SK-N-SH (cell line): ENCODE measurements at regions not wholly inside any gene's neighbourhood (a gene's known extent, or its start where the extent isn't known, plus 50 kb on each side); places are given as distances from the start of the nearest gene placed in this dataset.

Experiments used
- CTCF ChIA-PET: fragments of 300-600, 350-600 bp; formaldehyde crosslinking; extraction: SDS; loops from one replicate; lab custom pipeline; 2021; lab: Yijun Ruan, JAX
- POLR2A ChIA-PET: fragments of 350-600 bp; sonication (Branson Sonifier 250); formaldehyde crosslinking; extraction: SDS; loops from one replicate; lab custom pipeline; 2020; ENCODE audit warnings: antibody characterized with exemption, inconsistent platforms; lab: Yijun Ruan, JAX
- DNase-seq: peaks from one replicate; pipeline ENCODE4 v3.0.0; 2012
- H2AFZ ChIP-seq: fragments of 200-600 bp; sonication (generic); 2 replicates; pipeline ENCODE4 v1.8.1; 2016; ENCODE audit warnings: antibody characterized with exemption, mild to moderate bottlenecking, low read depth
- H3F3A ChIP-seq: fragments of 200-600 bp; sonication (generic); replicated peaks from 2 replicates; pipeline ENCODE3; 2016; ENCODE audit warnings: antibody characterized with exemption, mild to moderate bottlenecking; ENCODE audit not compliant: insufficient read depth
- H3K27ac ChIP-seq, 2 experiments: fragments of 200-500 bp in 1 of 2; fragments of 200-600 bp in 1 of 2; sonication (Bioruptor generic) in 1 of 2; sonication (generic), shearing (Covaris generic) in 1 of 2; 2 replicates each; pipeline versions ENCODE4 v1.5.1 to v1.6.1; 2014 to 2016; ENCODE audit warnings: low read depth in 2 of 2, inconsistent platforms in 1 of 2, low read length in 1 of 2, mild to moderate bottlenecking in 1 of 2, mixed read lengths in 1 of 2
- H3K27me3 ChIP-seq: fragments of 200-600 bp; sonication (generic), shearing (Covaris generic); 2 replicates; pipeline ENCODE4 v1.6.1; 2016; ENCODE audit warnings: mixed run types; ENCODE audit not compliant: insufficient read depth
- H3K36me3 ChIP-seq, 2 experiments: fragments of 200-500 bp in 1 of 2; fragments of 200-600 bp in 1 of 2; sonication (Bioruptor generic) in 1 of 2; sonication (generic) in 1 of 2; replicated peaks in 1 of 2; 2 replicates each; pipeline versions ENCODE3 to v1.5.1; 2014 to 2016; ENCODE audit warnings: low read length in 1 of 2, mild to moderate bottlenecking in 1 of 2; ENCODE audit not compliant: insufficient read depth in 2 of 2, control insufficient read depth in 1 of 2
- H3K4me1 ChIP-seq, 2 experiments: fragments of 200-500 bp in 1 of 2; fragments of 200-600 bp in 1 of 2; sonication (Bioruptor generic) in 1 of 2; sonication (generic), shearing (Covaris generic) in 1 of 2; 2 replicates each; pipeline versions ENCODE4 v1.5.1 to v1.6.1; 2014 to 2016; ENCODE audit warnings: low read depth in 1 of 2, low read length in 1 of 2, mixed run types in 1 of 2; ENCODE audit not compliant: insufficient read depth in 2 of 2, control insufficient read depth in 1 of 2
- H3K4me2 ChIP-seq: fragments of 200-600 bp; sonication (generic), shearing (Covaris generic); 2 replicates; pipeline ENCODE4 v1.6.1; 2017; ENCODE audit warnings: mixed run types
- H3K4me3 ChIP-seq, 2 experiments: fragments of 200-500 bp in 1 of 2; fragments of 200-600 bp in 1 of 2; sonication (Bioruptor generic) in 1 of 2; sonication (generic), shearing (Covaris generic) in 1 of 2; 2 replicates each; pipeline versions ENCODE4 v1.5.1 to v1.8.1; 2014 to 2016; ENCODE audit warnings: low read depth in 2 of 2, inconsistent platforms in 1 of 2, low read length in 1 of 2, mild to moderate bottlenecking in 1 of 2, mixed read lengths in 1 of 2, moderate library complexity in 1 of 2
- H3K79me2 ChIP-seq: fragments of 200-600 bp; sonication (generic); 2 replicates; pipeline ENCODE4 v1.8.1; 2017; ENCODE audit warnings: mild to moderate bottlenecking; ENCODE audit not compliant: insufficient read depth
- H3K9ac ChIP-seq: fragments of 200-600 bp; sonication (generic); 2 replicates; pipeline ENCODE4 v1.6.1; 2017; ENCODE audit warnings: mixed run types
- H3K9me2 ChIP-seq: fragments of 200-600 bp; sonication (generic); 2 replicates; pipeline ENCODE4 v1.6.1; 2017; ENCODE audit warnings: mixed run types
- H3K9me3 ChIP-seq: fragments of 200-600 bp; sonication (generic); 2 replicates; pipeline ENCODE4 v1.6.1; 2017; ENCODE audit warnings: mixed run types, mild to moderate bottlenecking, moderate library complexity
- H4K20me1 ChIP-seq: fragments of 200-600 bp; sonication (generic); 2 replicates; pipeline ENCODE4 v1.6.1; 2017; ENCODE audit warnings: mild to moderate bottlenecking, mixed run types; ENCODE audit not compliant: insufficient read depth
- ELF1 ChIP-seq: IDR thresholded peaks from 2 replicates; pipeline ENCODE4 v1.4.0; 2012
- FOSL2 ChIP-seq: IDR thresholded peaks from 2 replicates; pipeline ENCODE4 v1.4.0; 2012; ENCODE audit warnings: low read depth, mild to moderate bottlenecking, moderate library complexity, borderline replicate concordance
- FOXM1 ChIP-seq: IDR thresholded peaks from 2 replicates; pipeline ENCODE4 v1.4.0; 2012; ENCODE audit warnings: low read depth, mild to moderate bottlenecking
- GATA2 ChIP-seq: sonication (generic); formaldehyde crosslinking; IDR thresholded peaks from 2 replicates; pipeline ENCODE4 v1.5.0; 2020; ENCODE audit warnings: mild to moderate bottlenecking, missing genetic modification reagents
- MEF2A ChIP-seq: IDR thresholded peaks from 2 replicates; pipeline ENCODE4 v1.4.0; 2012; ENCODE audit warnings: low read depth, borderline replicate concordance
- MXI1 ChIP-seq: IDR thresholded peaks from 2 replicates; pipeline ENCODE4 v1.6.1; 2012; ENCODE audit warnings: mild to moderate bottlenecking, low read depth, low read length, improper control_type of control experiment
- NFIC ChIP-seq: IDR thresholded peaks from 2 replicates; pipeline ENCODE4 v1.4.0; 2012; ENCODE audit warnings: borderline replicate concordance
- TAF1 ChIP-seq: IDR thresholded peaks from 2 replicates; pipeline ENCODE4 v1.6.1; 2012; ENCODE audit warnings: low read depth, mild to moderate bottlenecking, low read length, moderate library complexity, borderline replicate concordance
- WGBS: methylation state at CpG from one replicate; pipeline ENCODE4 v1.1.6; 2017; ENCODE audit warnings: low lambda C conversion rate; 5-methylcytosine and 5-hydroxymethylcytosine counted together
- TF ChIP-seq, protein P1 (sequence below): fragments of 200-600 bp; sonication (generic); IDR thresholded peaks from 2 replicates; pipeline ENCODE4 v1.6.1; 2017; ENCODE audit warnings: antibody characterized with exemption, mild to moderate bottlenecking, moderate library complexity
- TF ChIP-seq, protein P2 (sequence below): fragments of 150-350 bp; IDR thresholded peaks from 2 replicates; pipeline ENCODE4 v1.6.1; 2016; ENCODE audit warnings: mild to moderate bottlenecking, low read depth, low read length
- TF ChIP-seq, protein P3 (sequence below): IDR thresholded peaks from 2 replicates; pipeline ENCODE4; 2012
- TF ChIP-seq, protein P4 (sequence below): IDR thresholded peaks from 2 replicates; pipeline ENCODE4 v1.4.0; 2012; ENCODE audit warnings: low read depth, borderline replicate concordance
- TF ChIP-seq, protein P5 (sequence below): IDR thresholded peaks from 2 replicates; pipeline ENCODE4 v1.4.0; 2012; ENCODE audit warnings: low read depth

DNA sequence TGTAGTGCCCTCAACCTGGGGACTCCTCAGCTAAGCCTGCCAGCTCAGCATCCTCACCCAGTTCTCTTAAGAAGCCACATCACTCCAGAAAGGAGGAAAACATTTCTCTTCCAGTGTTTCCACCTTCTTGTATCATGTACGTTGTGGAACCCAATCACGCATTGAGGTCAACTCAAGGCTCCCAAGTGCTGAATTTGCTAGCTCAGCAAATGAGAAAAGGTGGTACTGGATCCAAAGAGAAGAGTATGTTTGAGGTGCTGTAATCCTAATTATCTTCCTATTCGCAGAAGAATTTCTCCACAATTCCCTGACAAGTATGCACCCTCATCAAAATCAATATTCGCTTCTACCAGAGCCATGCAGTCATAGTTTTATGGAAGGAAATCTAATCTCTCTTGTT, 335.0 kb upstream of the C16orf82 start:
- H3K4me1 ChIP-seq = no peaks in the 10 kb centered on the region
- H3F3A ChIP-seq = no peaks in the 10 kb centered on the region
- WGBS = 7% methylated on average over 4 of the region's 4 CpGs
- no peaks in the 10 kb centered on the region for H3K79me2 ChIP-seq
- DNase-seq = no peak
- no peak overlapping the region for H3K4me3 ChIP-seq
- ChIA-PET POLR2A (no interaction called here), CTCF (no interaction called here)
- H2AFZ ChIP-seq = no peak overlapping the region
- TF ChIP-seq, protein P1, sequence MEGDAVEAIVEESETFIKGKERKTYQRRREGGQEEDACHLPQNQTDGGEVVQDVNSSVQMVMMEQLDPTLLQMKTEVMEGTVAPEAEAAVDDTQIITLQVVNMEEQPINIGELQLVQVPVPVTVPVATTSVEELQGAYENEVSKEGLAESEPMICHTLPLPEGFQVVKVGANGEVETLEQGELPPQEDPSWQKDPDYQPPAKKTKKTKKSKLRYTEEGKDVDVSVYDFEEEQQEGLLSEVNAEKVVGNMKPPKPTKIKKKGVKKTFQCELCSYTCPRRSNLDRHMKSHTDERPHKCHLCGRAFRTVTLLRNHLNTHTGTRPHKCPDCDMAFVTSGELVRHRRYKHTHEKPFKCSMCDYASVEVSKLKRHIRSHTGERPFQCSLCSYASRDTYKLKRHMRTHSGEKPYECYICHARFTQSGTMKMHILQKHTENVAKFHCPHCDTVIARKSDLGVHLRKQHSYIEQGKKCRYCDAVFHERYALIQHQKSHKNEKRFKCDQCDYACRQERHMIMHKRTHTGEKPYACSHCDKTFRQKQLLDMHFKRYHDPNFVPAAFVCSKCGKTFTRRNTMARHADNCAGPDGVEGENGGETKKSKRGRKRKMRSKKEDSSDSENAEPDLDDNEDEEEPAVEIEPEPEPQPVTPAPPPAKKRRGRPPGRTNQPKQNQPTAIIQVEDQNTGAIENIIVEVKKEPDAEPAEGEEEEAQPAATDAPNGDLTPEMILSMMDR = no peak
- TF ChIP-seq MXI1 = no peak
- TF ChIP-seq TAF1 = no peak
- no peak for TF ChIP-seq ELF1
- TF ChIP-seq GATA2 = no peak
- no peak for TF ChIP-seq FOXM1
- TF ChIP-seq, protein P2, sequence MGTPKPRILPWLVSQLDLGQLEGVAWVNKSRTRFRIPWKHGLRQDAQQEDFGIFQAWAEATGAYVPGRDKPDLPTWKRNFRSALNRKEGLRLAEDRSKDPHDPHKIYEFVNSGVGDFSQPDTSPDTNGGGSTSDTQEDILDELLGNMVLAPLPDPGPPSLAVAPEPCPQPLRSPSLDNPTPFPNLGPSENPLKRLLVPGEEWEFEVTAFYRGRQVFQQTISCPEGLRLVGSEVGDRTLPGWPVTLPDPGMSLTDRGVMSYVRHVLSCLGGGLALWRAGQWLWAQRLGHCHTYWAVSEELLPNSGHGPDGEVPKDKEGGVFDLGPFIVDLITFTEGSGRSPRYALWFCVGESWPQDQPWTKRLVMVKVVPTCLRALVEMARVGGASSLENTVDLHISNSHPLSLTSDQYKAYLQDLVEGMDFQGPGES = no peak
- TF ChIP-seq, protein P3, sequence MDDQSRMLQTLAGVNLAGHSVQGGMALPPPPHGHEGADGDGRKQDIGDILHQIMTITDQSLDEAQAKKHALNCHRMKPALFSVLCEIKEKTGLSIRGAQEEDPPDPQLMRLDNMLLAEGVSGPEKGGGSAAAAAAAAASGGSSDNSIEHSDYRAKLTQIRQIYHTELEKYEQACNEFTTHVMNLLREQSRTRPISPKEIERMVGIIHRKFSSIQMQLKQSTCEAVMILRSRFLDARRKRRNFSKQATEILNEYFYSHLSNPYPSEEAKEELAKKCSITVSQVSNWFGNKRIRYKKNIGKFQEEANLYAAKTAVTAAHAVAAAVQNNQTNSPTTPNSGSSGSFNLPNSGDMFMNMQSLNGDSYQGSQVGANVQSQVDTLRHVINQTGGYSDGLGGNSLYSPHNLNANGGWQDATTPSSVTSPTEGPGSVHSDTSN = no peak
- no peak for TF ChIP-seq NFIC
- TF ChIP-seq, protein P4, sequence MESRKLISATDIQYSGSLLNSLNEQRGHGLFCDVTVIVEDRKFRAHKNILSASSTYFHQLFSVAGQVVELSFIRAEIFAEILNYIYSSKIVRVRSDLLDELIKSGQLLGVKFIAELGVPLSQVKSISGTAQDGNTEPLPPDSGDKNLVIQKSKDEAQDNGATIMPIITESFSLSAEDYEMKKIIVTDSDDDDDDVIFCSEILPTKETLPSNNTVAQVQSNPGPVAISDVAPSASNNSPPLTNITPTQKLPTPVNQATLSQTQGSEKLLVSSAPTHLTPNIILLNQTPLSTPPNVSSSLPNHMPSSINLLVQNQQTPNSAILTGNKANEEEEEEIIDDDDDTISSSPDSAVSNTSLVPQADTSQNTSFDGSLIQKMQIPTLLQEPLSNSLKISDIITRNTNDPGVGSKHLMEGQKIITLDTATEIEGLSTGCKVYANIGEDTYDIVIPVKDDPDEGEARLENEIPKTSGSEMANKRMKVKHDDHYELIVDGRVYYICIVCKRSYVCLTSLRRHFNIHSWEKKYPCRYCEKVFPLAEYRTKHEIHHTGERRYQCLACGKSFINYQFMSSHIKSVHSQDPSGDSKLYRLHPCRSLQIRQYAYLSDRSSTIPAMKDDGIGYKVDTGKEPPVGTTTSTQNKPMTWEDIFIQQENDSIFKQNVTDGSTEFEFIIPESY = no peak
- TF ChIP-seq MEF2A = no peak
- TF ChIP-seq, protein P5, sequence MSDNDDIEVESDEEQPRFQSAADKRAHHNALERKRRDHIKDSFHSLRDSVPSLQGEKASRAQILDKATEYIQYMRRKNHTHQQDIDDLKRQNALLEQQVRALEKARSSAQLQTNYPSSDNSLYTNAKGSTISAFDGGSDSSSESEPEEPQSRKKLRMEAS = no peak
- no peak for TF ChIP-seq FOSL2
- H3K27me3 ChIP-seq = no peaks in the 10 kb centered on the region
- H3K27ac ChIP-seq = no peak overlapping the region
- no peak overlapping the region for H3K4me2 ChIP-seq
- H3K9ac ChIP-seq = no peak overlapping the region
- no peaks in the 10 kb centered on the region for H4K20me1 ChIP-seq
- no peaks in the 10 kb centered on the region for H3K9me2 ChIP-seq
- H3K9me3 ChIP-seq = no peaks in the 10 kb centered on the region
- no peaks in the 10 kb centered on the region for H3K36me3 ChIP-seq
